GM12892 (cell line): ENCODE measurements at regions not wholly inside any gene's neighbourhood (a gene's known extent, or its start where the extent isn't known, plus 50 kb on each side); places are given as distances from the start of the nearest gene placed in this dataset.

Experiments used
- DNase-seq: peaks from one replicate; pipeline ENCODE4 v3.0.0; 2011; ENCODE audit not compliant: insufficient read length
- FAIRE-seq: peaks from 2 replicates; lab custom pipeline; 2011; peaks lifted over from hg19 to GRCh38; lab: Jason Lieb, UNC
- POLR2A ChIP-seq: IDR thresholded peaks from 2 replicates; pipeline ENCODE4 v1.6.1; 2011; ENCODE audit warnings: low read depth, low read length, control low read depth
- POLR2AphosphoS5 ChIP-seq: IDR thresholded peaks from 2 replicates; pipeline ENCODE4 v1.6.1; 2011; ENCODE audit warnings: low read depth, low read length, control low read depth
- TAF1 ChIP-seq: IDR thresholded peaks from 2 replicates; pipeline ENCODE4 v1.6.1; 2011; ENCODE audit warnings: low read depth, mild to moderate bottlenecking, control low read depth, low read length, borderline replicate concordance

DNA sequence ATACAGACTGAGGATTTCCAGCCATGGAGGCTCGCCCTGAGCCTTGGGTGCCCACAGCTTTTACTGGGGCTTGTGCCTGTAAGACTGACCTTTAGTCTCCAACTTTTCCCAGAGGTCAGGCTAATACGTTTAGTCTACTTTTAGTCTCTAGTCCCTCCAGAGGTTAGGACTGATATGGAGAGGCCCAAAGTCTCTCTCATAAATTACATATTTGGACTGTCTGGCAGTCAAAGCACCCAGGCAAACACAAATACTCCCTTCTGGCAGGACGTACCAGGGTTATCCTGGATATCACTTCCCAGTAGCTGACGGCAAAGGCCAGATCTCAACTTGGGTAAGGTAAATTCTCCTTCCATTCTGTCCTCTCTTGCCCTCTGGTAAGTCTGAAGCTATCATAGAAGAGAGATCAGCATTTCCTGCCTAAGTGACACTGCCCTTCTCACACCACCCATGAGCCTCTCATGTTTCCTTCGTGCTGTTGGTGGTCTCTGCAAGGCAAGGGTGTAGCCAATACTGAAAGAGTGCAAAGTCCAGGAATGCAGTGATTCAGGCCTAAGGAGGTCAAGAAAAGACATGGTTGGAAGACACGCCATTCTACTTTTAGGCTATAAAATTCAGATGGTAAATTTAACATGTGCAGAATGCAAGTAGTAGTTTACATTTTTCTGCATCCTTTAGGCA lies 69.3 kb upstream of the NEDD4L start:
- no peak for FAIRE-seq
- TF ChIP-seq POLR2AphosphoS5 (no peak), TAF1 (no peak), POLR2A (no peak)

DNA sequence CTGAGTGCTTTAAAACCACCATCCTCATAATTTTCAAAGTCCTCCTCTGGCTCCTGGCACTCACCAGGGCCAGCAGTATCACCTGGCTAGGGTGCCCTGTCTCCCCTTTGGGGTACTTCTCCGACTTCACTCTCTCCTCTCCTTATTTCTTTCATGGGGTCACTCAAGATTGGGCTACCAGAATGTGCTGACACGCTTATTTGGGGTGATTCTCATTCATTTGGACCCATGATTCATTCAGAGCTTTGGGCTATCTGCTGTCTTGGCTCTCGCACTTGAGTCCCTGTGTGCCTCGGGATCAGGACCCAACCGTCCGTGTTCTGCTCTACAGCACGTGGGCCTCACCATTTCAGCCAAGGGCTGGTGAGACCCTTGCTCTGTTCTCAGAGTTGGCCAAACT lies 70.1 kb upstream of the NEDD4L start:
- TF ChIP-seq POLR2AphosphoS5: no peak
- TF ChIP-seq TAF1: no peak
- TF ChIP-seq POLR2A: no peak
- DNase-seq (no peak), FAIRE-seq (no peak)

More for the DNA sequence above, 69.3 kb upstream of the NEDD4L start:
- DNase-seq: no peak

GRCh38 chr18:57970356-57971095 lies 73.5 kb upstream of the NEDD4L start:
- FAIRE-seq: no peak
- TF ChIP-seq TAF1 (no peak), POLR2AphosphoS5 (no peak), POLR2A (no peak)
- no peak for DNase-seq

DNA sequence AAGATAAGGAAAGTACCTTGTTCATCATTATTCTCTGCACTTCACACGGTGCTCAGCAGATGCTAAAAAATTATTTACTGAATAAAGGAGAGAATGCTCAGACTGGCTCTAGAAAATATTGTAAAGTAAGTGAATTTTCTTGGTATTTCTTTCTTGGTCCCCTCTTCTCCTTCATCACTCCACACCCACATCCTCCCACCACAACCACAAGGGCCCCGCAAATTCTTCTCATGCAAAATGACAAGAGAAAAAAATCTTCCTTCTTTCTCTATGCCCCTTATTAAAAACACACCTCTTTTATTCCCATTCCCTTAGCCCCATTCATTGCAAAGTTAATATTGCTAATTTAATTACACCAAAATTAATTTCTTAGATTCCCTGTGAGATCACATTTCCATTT lies 74.2 kb upstream of the NEDD4L start:
- no peak for FAIRE-seq
- no peak for DNase-seq
- no peak for TF ChIP-seq TAF1
- TF ChIP-seq POLR2AphosphoS5: no peak
- TF ChIP-seq POLR2A: no peak

GRCh38 chr18:57965246-57965645 lies 78.8 kb upstream of the NEDD4L start:
- FAIRE-seq: peak; percentile 83
- DNase-seq: no peak
- TF ChIP-seq TAF1 (no peak), POLR2AphosphoS5 (no peak), POLR2A (no peak)

DNA sequence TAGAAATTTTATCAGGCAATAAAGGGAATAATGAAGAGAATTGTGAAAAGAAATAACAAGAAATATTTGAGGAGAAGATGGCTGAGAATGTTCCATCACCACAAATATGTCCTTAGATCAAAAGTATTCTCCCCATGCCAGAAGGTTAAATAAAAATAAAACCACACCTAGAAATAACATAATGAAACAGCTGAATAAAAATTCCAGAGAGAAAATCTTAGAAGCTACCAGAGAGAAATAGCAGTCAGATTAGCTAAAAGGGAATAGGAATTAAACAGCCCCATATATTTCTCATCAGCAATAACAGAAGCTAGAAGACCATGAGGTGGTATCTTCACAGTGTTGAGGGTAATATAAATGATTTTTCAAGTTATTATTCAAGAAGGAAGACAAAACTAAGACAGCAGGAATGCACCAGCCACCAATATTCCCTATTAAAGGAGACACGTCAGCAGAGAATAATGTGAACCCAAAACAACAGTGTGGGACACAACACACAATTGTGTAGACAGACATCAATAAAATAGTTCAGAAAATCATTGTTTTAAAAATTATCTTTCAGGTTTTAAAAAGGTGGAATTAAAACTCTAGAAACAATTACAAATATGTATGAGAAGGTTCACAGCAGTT lies 82.0 kb upstream of the NEDD4L start:
- DNase-seq (no peak), FAIRE-seq (no peak)
- TF ChIP-seq POLR2A (no peak), TAF1 (no peak), POLR2AphosphoS5 (no peak)

DNA sequence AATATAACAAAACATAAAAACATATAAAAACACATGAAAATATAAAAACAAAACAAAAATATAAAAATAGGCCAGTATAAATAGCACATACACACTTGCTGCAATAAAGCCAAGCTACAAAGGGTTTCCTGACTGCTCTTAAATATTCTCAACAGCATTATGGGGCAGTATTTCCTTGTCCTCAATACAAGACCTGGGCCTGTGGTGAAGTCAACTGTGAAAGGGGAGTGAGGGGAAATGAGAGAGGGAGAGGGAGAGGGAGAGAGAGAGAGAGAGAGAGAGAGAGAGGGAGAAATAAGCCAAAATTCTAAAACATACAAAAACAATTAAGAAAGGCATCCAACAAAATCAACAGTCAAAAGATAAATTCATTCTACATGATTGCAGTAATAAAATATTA lies 82.6 kb upstream of the NEDD4L start:
- DNase-seq: no peak
- TF ChIP-seq POLR2AphosphoS5: no peak
- TF ChIP-seq POLR2A: no peak
- TF ChIP-seq TAF1: no peak
- FAIRE-seq: no peak

DNA sequence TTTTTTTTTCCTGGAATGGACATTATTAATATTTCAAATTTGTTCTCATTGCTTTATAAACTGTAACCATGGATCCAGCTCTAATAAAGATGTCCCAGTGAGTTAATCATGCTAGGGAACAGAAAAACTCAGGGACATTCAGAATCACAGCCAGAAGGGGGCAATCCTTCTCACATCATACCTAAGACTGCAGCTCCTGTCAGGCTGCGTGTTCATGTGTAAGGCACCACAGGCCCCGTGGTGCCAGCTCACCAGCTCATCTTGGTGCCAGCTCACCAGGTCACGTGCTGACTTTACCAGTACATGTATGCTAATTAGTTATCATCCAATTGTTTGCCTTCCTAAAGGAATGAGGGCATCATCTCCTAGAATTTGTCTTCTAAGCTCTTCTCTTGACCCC lies 84.7 kb upstream of the NEDD4L start:
- DNase-seq: no peak
- TF ChIP-seq POLR2A (no peak), POLR2AphosphoS5 (no peak), TAF1 (no peak)
- FAIRE-seq: peak; percentile 9

GRCh38 chr18:57957210-57957609 lies 86.8 kb upstream of the NEDD4L start:
- TF ChIP-seq POLR2A (no peak), POLR2AphosphoS5 (no peak), TAF1 (no peak)
- DNase-seq (no peak), FAIRE-seq (no peak)

DNA sequence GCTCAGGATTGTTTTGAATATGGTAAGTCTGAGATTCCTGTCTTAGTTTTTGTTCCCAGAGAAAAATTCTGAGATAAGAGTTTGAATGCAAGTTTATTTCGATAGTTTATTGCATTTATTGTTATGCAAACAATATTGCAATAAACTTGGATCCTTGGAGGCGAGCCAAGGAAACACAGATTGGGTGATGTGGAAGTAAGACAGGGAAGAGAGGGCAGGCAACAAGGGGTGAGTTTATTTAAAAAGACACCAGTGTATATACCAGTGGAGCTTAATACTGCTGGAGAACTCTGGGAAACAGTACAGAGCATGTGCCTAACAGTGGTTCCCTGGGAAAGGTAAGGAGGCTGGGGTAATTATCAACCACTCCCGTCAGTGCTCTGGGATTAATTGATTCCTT lies 87.5 kb upstream of the NEDD4L start:
- FAIRE-seq: no peak
- TF ChIP-seq TAF1: no peak

DNA sequence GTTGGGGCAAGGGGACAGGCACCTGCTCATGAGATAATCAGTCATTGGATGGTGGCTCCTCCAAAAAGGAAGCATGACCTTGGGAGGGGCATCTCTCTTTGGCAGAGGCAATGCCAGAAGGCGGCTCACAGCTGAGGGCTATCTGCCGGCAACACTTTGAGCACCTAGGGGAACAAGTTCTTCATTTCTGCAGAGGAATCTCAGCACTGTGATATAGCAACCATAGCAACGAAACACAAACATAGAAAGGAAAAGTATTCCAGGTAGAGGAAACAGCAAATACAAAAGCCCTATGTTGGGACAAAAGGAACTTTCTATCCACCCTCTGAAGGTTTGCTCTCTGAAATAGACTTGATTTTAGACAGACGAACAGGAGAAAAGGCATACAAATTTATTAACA lies 89.1 kb upstream of the NEDD4L start:
- TF ChIP-seq POLR2AphosphoS5 (no peak), POLR2A (no peak), TAF1 (no peak)
- DNase-seq (no peak), FAIRE-seq (no peak)

More for the DNA sequence above, 87.5 kb upstream of the NEDD4L start:
- DNase-seq: no peak

- TF ChIP-seq TAF1: no peak
- no peak for TF ChIP-seq POLR2AphosphoS5
- TF ChIP-seq POLR2A: no peak
- FAIRE-seq: no peak
- no peak for DNase-seq
Observed at GRCh38 chr18:57953883-57954282, 90.1 kb upstream of the NEDD4L start.
